ENCODE measurements at regions not wholly inside any gene's neighbourhood (a gene's known extent, or its start where the extent isn't known, plus 50 kb on each side); places are given as distances from the start of the nearest gene placed in this dataset.

DNA sequence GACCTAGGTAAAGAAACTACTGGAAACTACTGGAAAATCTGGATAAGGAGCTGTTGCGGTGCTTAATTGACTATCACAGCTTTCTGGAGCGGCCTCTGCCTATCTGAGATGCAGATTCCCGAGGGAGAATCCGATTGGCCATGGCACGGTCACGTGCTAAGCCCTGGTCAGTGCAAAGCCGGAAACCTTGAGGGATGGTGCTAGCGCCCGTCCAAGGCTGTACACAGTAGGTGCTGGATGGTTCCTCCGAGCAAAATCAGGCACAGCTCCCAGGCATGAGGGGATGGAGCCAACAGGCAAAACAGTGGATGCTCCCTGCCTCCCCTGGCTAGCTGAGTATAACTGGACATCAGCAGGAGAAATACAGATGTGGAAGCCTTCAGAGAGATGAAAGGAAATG is 238.7 kb upstream of the HES1 start:
- ATAC-seq, result no peak
- POLR2A ChIA-PET, result no interaction called here
- RAD21 ChIA-PET (ENCODE audit: low non-redundant PET in 1 of 2, low total read pairs in 2 of 2, uncharacterized antibody in 2 of 2, unreplicated experiment in 2 of 2), result no interaction called here
- H3K9me2 ChIP-seq (ENCODE audit: insufficient read depth), result no peaks in the 10 kb centered on the region
- H3K27me3 ChIP-seq (ENCODE audit: insufficient read depth, low read length), result no peaks in the 10 kb centered on the region
- H3K9ac ChIP-seq (ENCODE audit: low read length), result no peak overlapping the region
- H3K9me3 ChIP-seq (ENCODE audit: control insufficient read depth in 1 of 2, insufficient read depth in 1 of 2, low read depth in 1 of 2, low read length in 2 of 2), result peaks cover 0 to 5% of the 10 kb centered on the region in 2 experiments; a peak in 1 of 4 replicates
- no peak for DNase-seq (ENCODE audit: low read depth, low spot score)
- H3K4me3 ChIP-seq (replicated peaks in 1 of 2; ENCODE audit: low read depth in 1 of 2, low read length in 2 of 2), result no peak overlapping the region
- H3K36me3 ChIP-seq (ENCODE audit: control insufficient read depth in 1 of 2, insufficient read depth in 2 of 2, low read length in 2 of 2), result no peaks in the 10 kb centered on the region
- H2AFZ ChIP-seq (ENCODE audit: low read depth, low read length, poor library complexity, severe bottlenecking), result no peak overlapping the region
- H3K79me2 ChIP-seq (ENCODE audit: insufficient read depth, low read length), result no peaks in the 10 kb centered on the region
- CTCF ChIA-PET, result no interaction called here
- no TSS peak for BruUV-seq (replicated peaks)
- H3K4me1 ChIP-seq (ENCODE audit: control insufficient read depth in 1 of 2, insufficient read depth in 2 of 2, low read length in 2 of 2), result peaks cover 0 to 5% of the 10 kb centered on the region in 2 experiments; a peak in 1 of 4 replicates
- TF ChIP-seq RAD21 (IDR thresholded peaks at IDR 0.05; ENCODE audit: low read depth) (no peak), CEBPB (IDR thresholded peaks at IDR 0.05; ENCODE audit: low read depth) (no peak), REST (IDR thresholded peaks at IDR 0.05; ENCODE audit: low read depth) (no peak), JUND (IDR thresholded peaks at IDR 0.05) (no peak), TCF7L2 (IDR thresholded peaks at IDR 0.05; ENCODE audit: borderline replicate concordance, extremely low read depth, insufficient read depth, insufficient read length) (no peak), SIN3A (IDR thresholded peaks at IDR 0.05; ENCODE audit: low read depth) (no peak), ELF1 (IDR thresholded peaks at IDR 0.05; ENCODE audit: borderline replicate concordance, low read depth) (no peak), EZH2 (IDR thresholded peaks at IDR 0.05) (no peak), EZH2phosphoT487 (IDR thresholded peaks at IDR 0.05; ENCODE audit: borderline replicate concordance) (no peak), ATF3 (IDR thresholded peaks at IDR 0.05) (no peak), FOSL1 (IDR thresholded peaks at IDR 0.05; ENCODE audit: low read depth) (no peak), CTCF (IDR thresholded peaks at IDR 0.05 in 2 of 3, conservative IDR thresholded peaks at IDR 0.05 in 1 of 3; ENCODE audit: borderline replicate concordance in 1 of 3, insufficient read depth in 1 of 3, low read depth in 2 of 3, low read length in 2 of 3) (no peak), CBX3 (IDR thresholded peaks at IDR 0.05; ENCODE audit: low read depth) (no peak), POLR2A (IDR thresholded peaks at IDR 0.05; ENCODE audit: borderline replicate concordance, extremely low read depth, insufficient read depth, insufficient read length) (no peak), SP1 (IDR thresholded peaks at IDR 0.05; ENCODE audit: low read depth) (no peak), ZNF274 (IDR thresholded peaks at IDR 0.05; ENCODE audit: low read depth, low read length) (no peak), SRF (IDR thresholded peaks at IDR 0.05; ENCODE audit: low read depth) (no peak)
- H3K27ac ChIP-seq (ENCODE audit: low read depth, low read length), result no peak overlapping the region
- intact Hi-C loops (cut with micrococcal nuclease), result no loop called here
- no peaks in the 10 kb centered on the region for H4K20me1 ChIP-seq (ENCODE audit: insufficient read depth)
- H3K4me2 ChIP-seq (ENCODE audit: low read length), result no peak overlapping the region
